OCI-LY7 (cell line): ENCODE measurements at regions not wholly inside any gene's neighbourhood (a gene's known extent, or its start where the extent isn't known, plus 50 kb on each side); places are given as distances from the start of the nearest gene placed in this dataset.

ENCODE experiments used
- EZH2phosphoT487 ChIP-seq: fragments of 200-600 bp; sonication (generic); IDR thresholded peaks from 2 replicates; pipeline ENCODE4 v1.6.1; 2018; ENCODE audit warnings: low read depth, borderline replicate concordance, mild to moderate bottlenecking, mixed run types, antibody characterized with exemption, low read length, moderate library complexity, mixed read lengths
- TF ChIP-seq, protein P1 (sequence below): fragments of 200-600 bp; sonication (generic); conservative IDR thresholded peaks from 2 replicates; pipeline ENCODE4 v1.5.1; 2014; ENCODE audit warnings: mild to moderate bottlenecking, antibody characterized with exemption, low read length, moderate library complexity, mixed read lengths

DNA sequence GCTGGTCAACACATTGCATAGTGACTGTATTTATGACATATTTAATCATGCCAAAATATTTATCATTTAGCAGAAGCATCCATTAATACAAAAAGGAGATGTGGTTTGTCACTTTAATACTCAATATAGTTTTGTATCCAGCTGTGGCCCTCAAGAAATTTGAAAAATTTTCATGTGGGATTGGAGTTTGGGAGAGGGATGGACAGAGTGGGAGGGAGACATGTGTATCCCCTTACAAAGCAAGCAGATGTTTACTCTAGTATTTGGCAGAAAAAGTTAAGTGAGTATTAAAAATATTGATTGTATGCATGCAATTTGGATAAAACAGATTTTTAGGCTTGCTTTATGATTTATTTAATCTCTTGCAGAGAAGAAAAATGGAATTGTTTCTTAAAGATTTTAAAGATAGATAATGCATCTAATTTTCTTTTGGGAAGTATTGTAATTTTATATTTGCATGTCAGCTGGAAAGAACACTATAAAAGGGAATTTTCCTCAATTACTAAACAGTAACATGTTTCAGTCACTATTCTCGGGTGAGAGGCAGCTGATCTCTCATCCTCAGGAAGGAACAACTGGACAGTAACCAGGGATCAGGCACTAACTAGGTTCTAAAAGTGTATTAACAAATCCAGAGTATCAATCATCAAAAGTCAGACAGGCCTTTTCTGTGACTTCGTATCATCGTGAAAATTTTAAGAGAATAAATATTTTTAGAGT, 1184.7 kb upstream of the NXPH2 start:
- TF ChIP-seq, protein P1, sequence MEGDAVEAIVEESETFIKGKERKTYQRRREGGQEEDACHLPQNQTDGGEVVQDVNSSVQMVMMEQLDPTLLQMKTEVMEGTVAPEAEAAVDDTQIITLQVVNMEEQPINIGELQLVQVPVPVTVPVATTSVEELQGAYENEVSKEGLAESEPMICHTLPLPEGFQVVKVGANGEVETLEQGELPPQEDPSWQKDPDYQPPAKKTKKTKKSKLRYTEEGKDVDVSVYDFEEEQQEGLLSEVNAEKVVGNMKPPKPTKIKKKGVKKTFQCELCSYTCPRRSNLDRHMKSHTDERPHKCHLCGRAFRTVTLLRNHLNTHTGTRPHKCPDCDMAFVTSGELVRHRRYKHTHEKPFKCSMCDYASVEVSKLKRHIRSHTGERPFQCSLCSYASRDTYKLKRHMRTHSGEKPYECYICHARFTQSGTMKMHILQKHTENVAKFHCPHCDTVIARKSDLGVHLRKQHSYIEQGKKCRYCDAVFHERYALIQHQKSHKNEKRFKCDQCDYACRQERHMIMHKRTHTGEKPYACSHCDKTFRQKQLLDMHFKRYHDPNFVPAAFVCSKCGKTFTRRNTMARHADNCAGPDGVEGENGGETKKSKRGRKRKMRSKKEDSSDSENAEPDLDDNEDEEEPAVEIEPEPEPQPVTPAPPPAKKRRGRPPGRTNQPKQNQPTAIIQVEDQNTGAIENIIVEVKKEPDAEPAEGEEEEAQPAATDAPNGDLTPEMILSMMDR: no peak
- TF ChIP-seq EZH2phosphoT487: no peak
